ENCODE measurements at regions not wholly inside any gene's neighbourhood (a gene's known extent, or its start where the extent isn't known, plus 50 kb on each side); places are given as distances from the start of the nearest gene placed in this dataset.

GRCh38 chr11:122604621-122605020, 50.9 kb upstream of the UBASH3B start:
- DNase-seq (ENCODE audit: insufficient read length, low spot score) (no peak), FAIRE-seq (no peak)
- TF ChIP-seq PAX5 (IDR thresholded peaks at IDR 0.05; ENCODE audit: insufficient read depth, low read length, severe bottlenecking) (no peak), POU2F2 (IDR thresholded peaks at IDR 0.05; ENCODE audit: low read depth, low read length) (no peak), POLR2A (IDR thresholded peaks at IDR 0.05; ENCODE audit: low read depth, low read length) (no peak), SPI1 (IDR thresholded peaks at IDR 0.05; ENCODE audit: low read depth, low read length) (no peak), TAF1 (IDR thresholded peaks at IDR 0.05; ENCODE audit: low read depth, low read length) (no peak), POLR2AphosphoS5 (IDR thresholded peaks at IDR 0.05; ENCODE audit: low read depth, low read length) (no peak)

DNA sequence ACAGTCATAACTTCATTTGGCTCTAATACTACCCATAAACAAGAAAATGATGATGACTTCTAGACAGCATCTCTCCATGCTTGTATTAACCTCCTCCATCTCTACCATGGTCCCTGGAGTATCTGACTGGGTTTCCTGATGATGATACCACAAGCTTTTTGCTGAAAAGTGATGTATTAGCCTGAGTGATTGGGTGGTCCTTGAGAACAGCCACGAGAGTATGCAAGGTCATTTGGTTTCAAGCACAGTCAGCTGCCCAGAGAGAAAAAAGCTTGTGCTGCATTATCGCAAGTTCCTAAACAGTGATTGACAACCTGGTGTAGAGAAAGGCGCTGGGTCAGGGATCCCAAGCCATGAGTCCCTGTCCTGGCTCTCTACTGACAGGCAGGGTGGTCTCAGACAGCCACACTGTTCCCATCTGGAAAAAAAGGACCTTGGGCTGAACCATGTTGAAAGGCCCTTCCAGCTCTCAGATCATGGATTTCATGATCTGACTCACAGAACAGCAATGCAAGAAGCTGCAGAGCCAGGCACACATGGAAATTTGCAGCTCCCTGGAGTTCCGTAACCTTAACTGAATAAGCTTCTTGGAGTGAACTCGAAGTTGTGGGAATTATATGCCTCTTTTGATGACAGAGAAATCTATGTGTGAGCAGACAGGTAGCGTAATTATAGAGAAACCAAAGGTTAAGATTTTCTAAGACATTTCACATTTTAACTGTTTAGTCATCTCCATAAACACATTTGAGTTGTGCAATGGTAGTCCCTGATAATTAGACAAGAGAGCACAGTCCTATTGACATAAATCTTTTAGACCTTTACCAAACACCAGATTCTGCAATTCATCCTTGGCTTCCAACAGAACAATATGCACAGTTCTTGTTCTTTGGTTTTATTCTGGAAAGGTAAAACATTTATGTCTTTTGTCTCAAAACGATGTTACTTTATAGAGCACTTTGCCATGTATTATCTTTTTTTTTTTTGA, 54.1 kb upstream of the UBASH3B start:
- DNase-seq (ENCODE audit: insufficient read length, low spot score) (no peak), FAIRE-seq (no peak)
- no peak for TF ChIP-seq TAF1 (IDR thresholded peaks at IDR 0.05; ENCODE audit: low read depth, low read length)
- no peak for TF ChIP-seq POLR2AphosphoS5 (IDR thresholded peaks at IDR 0.05; ENCODE audit: low read depth, low read length)
- TF ChIP-seq SPI1 (IDR thresholded peaks at IDR 0.05; ENCODE audit: low read depth, low read length): no peak
- no peak for TF ChIP-seq PAX5 (IDR thresholded peaks at IDR 0.05; ENCODE audit: insufficient read depth, low read length, severe bottlenecking)

GRCh38 chr11:122600290-122600689, 55.2 kb upstream of the UBASH3B start:
- no peak for DNase-seq (ENCODE audit: insufficient read length, low spot score)
- no peak for FAIRE-seq
- no peak for TF ChIP-seq PAX5 (IDR thresholded peaks at IDR 0.05; ENCODE audit: insufficient read depth, low read length, severe bottlenecking)
- no peak for TF ChIP-seq POLR2AphosphoS5 (IDR thresholded peaks at IDR 0.05; ENCODE audit: low read depth, low read length)
- TF ChIP-seq SPI1 (IDR thresholded peaks at IDR 0.05; ENCODE audit: low read depth, low read length): no peak
- TF ChIP-seq POU2F2 (IDR thresholded peaks at IDR 0.05; ENCODE audit: low read depth, low read length): no peak
- no peak for TF ChIP-seq TAF1 (IDR thresholded peaks at IDR 0.05; ENCODE audit: low read depth, low read length)
- TF ChIP-seq POLR2A (IDR thresholded peaks at IDR 0.05; ENCODE audit: low read depth, low read length): no peak

DNA sequence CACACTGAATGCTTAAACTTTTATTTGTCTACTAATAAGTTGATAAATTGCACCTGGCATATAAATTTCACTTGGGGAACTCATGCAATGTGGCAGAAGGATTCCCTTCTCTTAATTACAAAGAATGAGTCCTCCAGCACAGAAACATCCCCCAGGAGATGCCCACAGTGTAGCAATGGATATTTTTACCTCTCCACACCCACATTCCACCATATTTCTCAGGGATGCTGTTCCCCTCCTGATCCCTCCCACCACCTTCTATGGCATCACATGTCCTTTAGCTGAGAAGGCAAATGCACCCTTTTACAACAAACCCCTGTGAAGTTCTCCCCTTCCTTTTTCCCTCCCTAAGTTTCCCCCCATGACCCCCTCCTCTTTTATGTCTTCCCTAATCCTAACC, 56.1 kb upstream of the UBASH3B start:
- no peak for FAIRE-seq
- TF ChIP-seq PAX5 (IDR thresholded peaks at IDR 0.05; ENCODE audit: insufficient read depth, low read length, severe bottlenecking) (no peak), POU2F2 (IDR thresholded peaks at IDR 0.05; ENCODE audit: low read depth, low read length) (no peak), TAF1 (IDR thresholded peaks at IDR 0.05; ENCODE audit: low read depth, low read length) (no peak), POLR2A (IDR thresholded peaks at IDR 0.05; ENCODE audit: low read depth, low read length) (no peak), POLR2AphosphoS5 (IDR thresholded peaks at IDR 0.05; ENCODE audit: low read depth, low read length) (no peak), SPI1 (IDR thresholded peaks at IDR 0.05; ENCODE audit: low read depth, low read length) (no peak)
- no peak for DNase-seq (ENCODE audit: insufficient read length, low spot score)

DNA sequence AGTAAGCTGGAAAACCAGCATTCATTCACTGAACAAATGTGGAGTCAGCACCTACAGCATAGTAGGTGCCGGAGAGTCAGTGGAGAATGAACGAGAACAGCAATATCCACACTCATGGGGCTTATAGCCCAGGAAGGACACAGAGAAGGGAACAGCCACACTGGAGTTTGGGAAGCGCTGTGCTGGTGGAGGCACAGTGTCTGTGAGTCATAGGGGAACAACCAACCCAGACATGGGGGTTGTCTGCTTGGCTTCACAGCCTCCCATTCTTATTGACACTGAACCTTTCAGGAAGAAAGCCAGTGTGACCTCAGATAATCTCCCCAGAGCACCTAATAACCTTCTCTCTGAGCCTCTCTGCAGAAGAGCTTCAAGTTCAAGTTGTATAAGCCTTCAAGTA, 56.6 kb upstream of the UBASH3B start:
- TF ChIP-seq POLR2A (IDR thresholded peaks at IDR 0.05; ENCODE audit: low read depth, low read length) (no peak), POLR2AphosphoS5 (IDR thresholded peaks at IDR 0.05; ENCODE audit: low read depth, low read length) (no peak), POU2F2 (IDR thresholded peaks at IDR 0.05; ENCODE audit: low read depth, low read length) (no peak), PAX5 (IDR thresholded peaks at IDR 0.05; ENCODE audit: insufficient read depth, low read length, severe bottlenecking) (no peak), TAF1 (IDR thresholded peaks at IDR 0.05; ENCODE audit: low read depth, low read length) (no peak)
- FAIRE-seq: no peak
- no peak for DNase-seq (ENCODE audit: insufficient read length, low spot score)

DNA sequence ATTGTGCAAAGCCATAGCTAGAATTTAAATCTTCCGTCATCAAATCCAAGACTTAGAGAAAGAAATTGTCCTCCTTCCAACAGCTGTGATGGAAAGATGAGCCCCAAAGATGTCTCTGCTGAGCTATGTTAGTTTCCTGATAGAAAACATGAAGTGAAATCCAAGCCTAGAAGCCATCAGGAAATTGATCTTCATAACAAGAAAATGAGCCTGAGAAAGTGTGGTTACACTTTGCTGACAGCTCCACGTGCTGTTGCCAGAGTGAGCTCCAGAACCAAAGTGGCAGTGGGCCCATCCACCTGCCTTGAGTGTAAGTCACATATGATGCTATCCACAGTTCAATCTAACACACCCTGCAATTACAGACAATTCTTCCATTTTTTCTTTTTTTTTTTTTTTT, 58.0 kb upstream of the UBASH3B start:
- DNase-seq (ENCODE audit: insufficient read length, low spot score) (no peak), FAIRE-seq (no peak)
- TF ChIP-seq POLR2AphosphoS5 (IDR thresholded peaks at IDR 0.05; ENCODE audit: low read depth, low read length) (no peak), SPI1 (IDR thresholded peaks at IDR 0.05; ENCODE audit: low read depth, low read length) (peak; percentile 11; the same call in 1 of the 2 replicates)

DNA sequence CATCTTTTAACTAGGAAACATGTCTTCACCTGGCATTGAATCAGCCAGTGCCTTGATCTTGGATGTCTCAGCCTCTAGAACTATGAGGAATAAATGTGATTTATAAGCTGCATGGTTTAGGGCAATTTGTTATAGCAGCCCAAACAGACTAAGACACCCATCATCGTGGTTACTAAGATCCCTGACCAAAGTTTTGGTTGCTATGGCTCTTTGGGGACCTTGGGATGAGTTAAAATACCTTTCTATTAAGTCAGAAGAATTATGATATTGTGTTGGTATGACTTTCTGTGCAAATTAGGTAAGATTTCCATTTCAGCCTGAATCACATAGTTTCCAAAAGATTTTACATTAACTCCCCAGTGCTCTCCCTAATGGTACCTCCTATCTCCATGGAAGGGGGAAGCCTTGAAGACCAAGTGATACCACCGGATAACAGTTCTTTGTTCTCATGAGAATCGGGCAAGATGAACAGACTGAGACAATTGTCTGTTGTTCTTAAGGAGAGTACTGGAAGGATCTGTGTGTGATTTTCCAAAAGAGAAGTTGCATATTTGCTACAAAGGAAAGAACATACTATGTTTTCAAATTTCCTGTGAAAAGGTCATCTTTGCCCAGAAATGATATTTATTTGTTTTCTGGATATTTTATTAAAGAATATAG, 60.4 kb upstream of the UBASH3B start:
- DNase-seq (ENCODE audit: insufficient read length, low spot score) (no peak), FAIRE-seq (no peak)
- TF ChIP-seq PAX5 (IDR thresholded peaks at IDR 0.05; ENCODE audit: insufficient read depth, low read length, severe bottlenecking) (no peak), POLR2AphosphoS5 (IDR thresholded peaks at IDR 0.05; ENCODE audit: low read depth, low read length) (no peak), SPI1 (IDR thresholded peaks at IDR 0.05; ENCODE audit: low read depth, low read length) (no peak), POLR2A (IDR thresholded peaks at IDR 0.05; ENCODE audit: low read depth, low read length) (no peak)

DNA sequence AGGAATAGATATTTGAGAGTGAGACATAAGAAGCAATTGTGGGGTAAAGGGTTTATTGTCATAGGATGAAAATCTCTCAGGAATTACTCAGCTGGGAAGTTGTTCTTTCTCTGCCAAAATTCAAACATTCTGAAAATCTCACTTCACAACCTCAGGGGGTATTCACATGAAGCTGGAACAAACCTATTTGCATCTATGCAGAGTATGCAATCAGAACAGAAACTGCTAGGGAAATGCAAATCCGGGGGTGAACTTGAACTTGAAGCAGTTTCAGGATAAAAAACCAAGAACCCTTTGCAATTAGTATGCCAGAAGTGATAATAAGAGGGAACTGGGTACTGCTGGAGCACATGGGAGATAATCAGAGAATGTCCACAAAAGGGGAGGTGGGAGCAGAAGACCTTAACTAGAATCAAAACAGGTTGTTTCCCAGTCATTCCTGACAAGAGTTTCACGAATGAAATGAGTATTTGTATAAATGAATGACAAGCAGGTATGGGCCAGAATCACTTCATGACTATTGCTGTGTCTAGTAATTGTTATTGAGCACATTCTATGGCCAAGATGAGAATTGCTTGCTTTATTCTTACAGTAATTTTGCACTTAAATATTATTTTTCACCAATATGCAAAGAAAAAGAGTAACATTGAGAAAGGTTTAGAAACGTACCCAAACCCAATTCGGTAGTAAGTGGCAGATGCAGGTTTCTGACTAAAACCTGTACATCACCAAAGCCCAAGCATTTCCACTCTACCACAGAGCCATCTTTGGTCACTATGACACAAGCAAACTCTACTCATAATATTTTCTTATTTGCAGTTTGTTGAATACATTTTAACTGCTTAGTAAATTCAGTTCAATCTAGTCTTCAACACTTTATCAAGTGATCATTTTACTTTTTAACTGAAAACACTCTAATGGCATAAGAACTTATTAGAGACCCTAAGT, 61.8 kb upstream of the UBASH3B start:
- DNase-seq (ENCODE audit: insufficient read length, low spot score) (no peak), FAIRE-seq (peak; percentile 35)
- TF ChIP-seq POLR2A (IDR thresholded peaks at IDR 0.05; ENCODE audit: low read depth, low read length) (no peak), POU2F2 (IDR thresholded peaks at IDR 0.05; ENCODE audit: low read depth, low read length) (peak; percentile 95), PAX5 (IDR thresholded peaks at IDR 0.05; ENCODE audit: insufficient read depth, low read length, severe bottlenecking) (no peak), SPI1 (IDR thresholded peaks at IDR 0.05; ENCODE audit: low read depth, low read length) (peak; percentile 43)

GRCh38 chr11:122592641-122593040, 62.9 kb upstream of the UBASH3B start:
- no peak for FAIRE-seq
- DNase-seq (ENCODE audit: insufficient read length, low spot score): no peak
- TF ChIP-seq POU2F2 (IDR thresholded peaks at IDR 0.05; ENCODE audit: low read depth, low read length) (no peak), SPI1 (IDR thresholded peaks at IDR 0.05; ENCODE audit: low read depth, low read length) (no peak), PAX5 (IDR thresholded peaks at IDR 0.05; ENCODE audit: insufficient read depth, low read length, severe bottlenecking) (no peak), TAF1 (IDR thresholded peaks at IDR 0.05; ENCODE audit: low read depth, low read length) (no peak)

Measured in GM12891 (cell line).